SK-MEL-5 (cell line): ENCODE measurements at regions not wholly inside any gene's neighbourhood (a gene's known extent, or its start where the extent isn't known, plus 50 kb on each side); places are given as distances from the start of the nearest gene placed in this dataset.

Experiments used
- DNase-seq: peaks from one replicate; pipeline ENCODE4 v3.0.0-alpha.2; 2016; ENCODE audit warnings: low read depth, low spot score
- in situ Hi-C: cut with HindIII; loops from 2 replicates; pipeline ENCODE4 v1.10.0; 2016; ENCODE audit warnings: low sequenced_read_pairs, high pct_unique_total_duplicates, low pct_unique_long_range_greater_than_20kb

- in situ Hi-C loops, result no loop called here
- DNase-seq, result no peak
Measured at GRCh38 chr14:54299410-54300363, 97.1 kb upstream of the CDKN3 start.

DNA sequence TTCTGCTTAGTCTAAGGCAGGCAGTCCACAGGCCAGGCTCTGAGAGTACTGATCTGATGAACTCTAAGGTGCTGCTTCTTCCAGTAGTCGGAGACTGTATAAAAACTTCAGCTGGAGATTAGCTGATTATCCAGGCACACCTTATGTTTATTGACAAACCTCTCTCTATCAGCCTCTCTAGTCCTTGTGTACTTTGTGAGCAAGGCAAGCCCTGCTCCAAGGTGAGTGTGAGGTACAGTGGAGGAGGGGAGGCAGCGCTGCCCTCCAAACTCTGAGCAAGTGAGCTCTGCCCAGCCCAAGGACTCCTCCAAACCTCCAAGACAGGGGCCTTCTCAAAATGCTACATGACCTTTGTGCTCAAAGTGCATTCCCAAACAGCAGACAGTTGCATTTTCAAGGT lies 95.9 kb upstream of the CDKN3 start:
- DNase-seq, result no peak
- in situ Hi-C loops, result no loop called here

DNA sequence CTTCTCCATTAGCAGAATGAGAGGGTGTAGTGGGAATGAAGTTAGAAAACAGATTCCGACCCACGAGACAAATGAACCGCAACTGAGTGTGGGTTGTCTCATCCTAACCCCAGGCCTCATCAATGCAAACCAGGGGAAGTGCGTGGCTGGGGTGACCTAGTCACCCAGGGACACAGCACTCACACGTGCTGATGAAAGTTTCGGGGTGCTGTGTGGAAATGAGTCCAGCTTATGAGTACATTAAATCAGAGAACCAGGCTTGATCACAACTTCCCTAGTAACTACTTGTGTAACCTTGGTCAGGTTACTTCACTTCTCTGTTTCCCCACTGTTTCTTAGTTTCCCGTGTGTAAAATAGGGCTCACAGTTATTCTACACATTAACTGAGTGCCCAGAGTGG lies 95.4 kb upstream of the CDKN3 start:
- in situ Hi-C loops, result no loop called here

GRCh38 chr14:54306806-54307205 lies 90.0 kb upstream of the CDKN3 start:
- no peak for DNase-seq
- in situ Hi-C loops, result no loop called here

More for the DNA sequence above, 95.4 kb upstream of the CDKN3 start:
- DNase-seq, result no peak

DNA sequence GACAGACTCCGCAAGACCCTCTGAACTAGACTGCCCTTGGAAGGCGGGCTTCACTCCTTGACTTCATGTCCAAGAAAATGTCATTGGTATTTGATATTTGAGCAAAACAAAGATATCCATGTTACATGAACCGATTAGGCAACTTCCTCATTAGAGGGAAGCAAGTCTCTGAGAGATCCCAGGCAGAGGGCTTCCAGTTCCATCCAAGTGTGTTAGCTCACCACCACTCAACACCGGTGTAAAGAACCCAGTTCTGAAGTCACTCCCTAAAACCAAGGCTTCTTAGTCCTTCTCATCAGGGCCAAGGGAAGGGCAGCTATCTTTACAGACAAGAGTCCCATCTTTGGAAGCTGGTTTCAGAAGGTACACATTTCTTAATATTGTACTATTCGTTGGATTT lies 87.2 kb upstream of the CDKN3 start:
- in situ Hi-C loops, result no loop called here
- DNase-seq, result no peak

- in situ Hi-C loops, result no loop called here
- DNase-seq, result no peak
Measured at GRCh38 chr14:54310151-54310850, 86.5 kb upstream of the CDKN3 start.

- no peak for DNase-seq
- in situ Hi-C loops, result no loop called here
Measured at GRCh38 chr14:54310851-54311228, 86.0 kb upstream of the CDKN3 start.

DNA sequence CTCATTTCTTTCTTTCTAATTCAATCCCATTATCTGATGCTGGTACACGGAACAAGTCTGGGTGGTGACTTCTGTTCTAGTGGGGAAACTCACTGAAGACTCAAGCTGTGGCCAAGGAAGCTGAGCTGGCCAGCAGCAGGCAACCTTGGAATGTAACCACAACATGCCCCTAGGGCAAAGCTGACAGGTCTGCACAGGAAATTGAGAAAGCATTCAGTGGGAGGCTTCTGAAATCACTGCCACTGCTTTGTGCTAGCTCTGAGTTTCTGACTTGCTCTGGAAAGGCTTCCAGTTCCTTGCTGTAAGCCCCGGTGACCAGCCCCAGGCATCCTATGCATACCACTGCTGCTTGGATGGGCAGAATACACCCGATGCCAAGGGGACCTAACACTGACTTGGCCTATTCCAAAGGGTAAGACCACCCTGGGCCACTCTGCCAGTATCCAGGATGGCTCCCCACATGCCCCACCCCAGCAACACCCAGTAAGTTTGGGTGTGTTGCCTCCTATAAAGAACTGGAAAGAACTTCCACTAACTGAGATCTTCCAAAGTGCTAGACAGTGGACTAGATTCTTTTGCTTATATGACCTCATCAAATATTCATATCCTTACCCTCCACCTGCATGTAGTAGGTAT lies 84.5 kb upstream of the CDKN3 start:
- DNase-seq, result peak; percentile 73

DNA sequence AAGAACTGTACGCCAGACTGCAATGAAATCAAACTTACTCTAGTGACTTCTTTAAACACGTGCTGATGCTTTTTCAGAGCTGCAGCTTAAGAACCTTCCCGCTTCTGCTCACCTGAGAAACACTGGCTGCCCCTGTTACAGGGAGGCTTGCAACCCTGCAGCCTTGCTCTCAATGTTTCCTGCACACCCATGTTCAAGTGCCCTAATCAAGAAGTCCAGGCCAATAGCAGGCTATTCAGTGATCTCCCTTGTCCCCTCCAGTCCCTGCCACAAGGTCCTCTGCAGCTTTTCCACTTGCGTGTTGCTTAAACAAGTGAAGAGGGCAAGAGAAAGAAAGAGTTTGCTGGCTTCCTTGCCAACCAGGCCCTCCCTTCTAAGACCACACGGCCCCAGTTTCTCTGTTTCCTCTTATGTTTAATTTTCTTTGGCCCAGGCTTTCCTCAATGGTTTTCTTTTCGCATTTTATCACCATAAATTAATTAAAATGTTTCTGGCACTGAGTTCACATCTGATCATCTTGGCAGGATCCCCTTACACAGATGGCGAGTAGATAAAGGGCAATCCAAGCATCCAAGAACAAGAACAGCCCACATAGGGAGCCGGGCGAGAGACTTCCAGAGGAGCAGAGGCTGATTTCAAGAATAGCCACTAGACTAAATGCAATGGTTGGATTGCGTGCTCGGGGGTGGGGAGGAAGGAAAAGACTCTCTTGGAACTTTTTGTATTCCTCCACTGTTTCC lies 82.3 kb upstream of the CDKN3 start:
- in situ Hi-C loops, result no loop called here
- DNase-seq, result no peak

More for the DNA sequence above, 84.5 kb upstream of the CDKN3 start:
- in situ Hi-C loops, result no loop called here

DNA sequence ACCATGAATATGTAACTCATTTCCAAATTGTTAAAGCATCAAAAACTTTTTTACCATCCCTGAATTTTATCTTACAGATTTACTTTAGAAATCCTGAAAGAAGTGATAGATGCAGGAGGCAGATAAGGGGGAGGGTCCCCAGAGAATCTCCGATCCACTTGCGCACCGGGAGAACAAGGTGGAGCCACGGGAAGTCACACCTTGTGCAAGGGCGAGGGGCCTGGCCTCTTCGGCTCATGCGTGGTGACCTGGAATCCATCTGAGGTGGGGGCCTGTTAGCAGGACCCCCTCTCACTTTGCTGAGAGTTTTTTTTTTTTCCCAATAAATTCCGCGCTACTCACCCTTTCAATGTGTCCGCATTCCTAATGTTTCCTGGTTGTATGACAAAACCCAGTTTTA lies 80.2 kb upstream of the CDKN3 start:
- no peak for DNase-seq
- in situ Hi-C loops, result no loop called here

DNA sequence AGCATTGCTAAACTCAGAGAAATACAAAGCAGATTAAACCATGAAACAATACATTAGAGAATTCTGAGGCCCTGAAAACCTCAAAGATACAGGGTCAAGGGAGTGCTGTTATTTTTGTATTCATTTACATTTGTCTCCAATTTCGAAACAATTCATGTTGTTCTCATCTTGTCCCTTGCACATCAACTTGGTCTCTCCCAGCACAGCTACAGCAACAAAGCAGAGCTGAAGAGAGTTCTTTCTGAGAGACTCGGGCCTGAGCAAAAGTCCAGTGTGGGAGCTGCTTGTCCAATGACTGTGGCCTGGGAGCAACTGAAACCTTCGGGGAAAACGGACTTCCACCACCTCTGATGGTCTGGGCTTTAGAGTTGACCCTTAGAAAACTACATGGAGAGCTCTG lies 79.4 kb upstream of the CDKN3 start:
- DNase-seq, result no peak
- in situ Hi-C loops, result no loop called here

DNA sequence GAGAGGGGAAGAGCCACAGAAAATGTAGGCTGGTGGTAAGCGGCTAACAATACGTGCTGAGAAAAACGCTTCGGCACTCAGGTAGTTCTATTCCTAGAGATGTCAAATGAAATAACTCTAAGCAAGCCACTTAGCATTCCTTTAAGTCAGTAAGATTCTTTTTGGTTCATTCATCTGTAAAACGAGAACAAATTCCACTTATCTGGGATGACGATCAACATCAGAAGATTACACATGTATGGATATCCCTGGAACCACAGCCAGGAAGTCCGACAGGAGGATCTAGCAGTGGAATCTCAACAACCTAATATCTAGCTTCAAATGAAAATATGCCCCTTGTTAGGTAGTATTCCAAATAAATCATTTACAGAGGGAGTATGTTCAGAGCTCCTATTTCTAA lies 74.6 kb upstream of the CDKN3 start:
- DNase-seq, result no peak
- in situ Hi-C loops, result no loop called here

GRCh38 chr14:54322701-54323337 lies 74.0 kb upstream of the CDKN3 start:
- no peak for DNase-seq
- in situ Hi-C loops, result no loop called here

- in situ Hi-C loops, result no loop called here
- DNase-seq, result no peak
Measured at GRCh38 chr14:54325766-54326165, 71.0 kb upstream of the CDKN3 start.

- DNase-seq, result peak; percentile 74
- in situ Hi-C loops, result no loop called here
Measured at GRCh38 chr14:54329082-54329695, 67.6 kb upstream of the CDKN3 start.

DNA sequence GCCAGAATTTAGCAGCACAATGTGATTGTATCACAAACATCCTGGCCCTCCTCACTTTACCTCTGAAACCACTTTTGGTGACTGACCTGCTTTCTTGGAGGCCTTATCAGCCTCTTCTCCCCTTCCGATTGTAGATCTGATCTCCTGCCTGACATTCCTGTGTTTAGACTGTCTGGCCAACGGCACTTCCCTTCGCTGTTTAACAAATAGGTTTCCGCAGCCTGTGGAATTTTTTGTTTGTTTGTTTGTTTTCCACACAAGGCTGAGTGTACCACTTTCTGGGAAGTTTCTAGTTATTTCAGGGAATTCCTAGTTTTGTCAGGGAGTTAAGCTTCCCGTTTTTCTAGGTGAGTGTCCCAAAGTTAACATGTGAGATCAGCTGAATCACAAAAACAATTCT lies 65.9 kb upstream of the CDKN3 start:
- no peak for DNase-seq
- in situ Hi-C loops, result no loop called here

GRCh38 chr14:54331516-54331915 lies 65.3 kb upstream of the CDKN3 start:
- DNase-seq, result no peak
- in situ Hi-C loops, result no loop called here
